ENCODE measurements at regions not wholly inside any gene's neighbourhood (a gene's known extent, or its start where the extent isn't known, plus 50 kb on each side); places are given as distances from the start of the nearest gene placed in this dataset.

DNA sequence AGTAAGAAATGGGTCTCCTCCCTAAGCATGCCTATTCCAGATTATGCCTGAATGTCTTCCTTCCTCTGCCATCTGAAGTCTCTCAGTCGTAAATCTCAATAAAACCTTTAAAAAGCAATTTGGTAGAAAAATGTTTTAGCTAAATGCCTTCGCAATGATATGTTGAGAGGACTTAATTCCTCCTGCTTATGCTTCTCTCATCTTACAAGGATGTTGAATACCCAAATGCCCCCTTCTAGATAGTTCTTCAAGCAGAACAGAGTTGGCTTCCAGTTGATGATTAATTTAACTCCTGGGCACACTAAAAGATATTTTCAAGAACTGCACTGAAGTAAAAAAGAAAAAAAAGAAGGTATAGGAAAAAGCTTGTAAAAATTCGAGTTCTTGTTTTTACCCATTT, 275.0 kb upstream of the SPTLC3 start (continued):
- TF ChIP-seq, protein P1, sequence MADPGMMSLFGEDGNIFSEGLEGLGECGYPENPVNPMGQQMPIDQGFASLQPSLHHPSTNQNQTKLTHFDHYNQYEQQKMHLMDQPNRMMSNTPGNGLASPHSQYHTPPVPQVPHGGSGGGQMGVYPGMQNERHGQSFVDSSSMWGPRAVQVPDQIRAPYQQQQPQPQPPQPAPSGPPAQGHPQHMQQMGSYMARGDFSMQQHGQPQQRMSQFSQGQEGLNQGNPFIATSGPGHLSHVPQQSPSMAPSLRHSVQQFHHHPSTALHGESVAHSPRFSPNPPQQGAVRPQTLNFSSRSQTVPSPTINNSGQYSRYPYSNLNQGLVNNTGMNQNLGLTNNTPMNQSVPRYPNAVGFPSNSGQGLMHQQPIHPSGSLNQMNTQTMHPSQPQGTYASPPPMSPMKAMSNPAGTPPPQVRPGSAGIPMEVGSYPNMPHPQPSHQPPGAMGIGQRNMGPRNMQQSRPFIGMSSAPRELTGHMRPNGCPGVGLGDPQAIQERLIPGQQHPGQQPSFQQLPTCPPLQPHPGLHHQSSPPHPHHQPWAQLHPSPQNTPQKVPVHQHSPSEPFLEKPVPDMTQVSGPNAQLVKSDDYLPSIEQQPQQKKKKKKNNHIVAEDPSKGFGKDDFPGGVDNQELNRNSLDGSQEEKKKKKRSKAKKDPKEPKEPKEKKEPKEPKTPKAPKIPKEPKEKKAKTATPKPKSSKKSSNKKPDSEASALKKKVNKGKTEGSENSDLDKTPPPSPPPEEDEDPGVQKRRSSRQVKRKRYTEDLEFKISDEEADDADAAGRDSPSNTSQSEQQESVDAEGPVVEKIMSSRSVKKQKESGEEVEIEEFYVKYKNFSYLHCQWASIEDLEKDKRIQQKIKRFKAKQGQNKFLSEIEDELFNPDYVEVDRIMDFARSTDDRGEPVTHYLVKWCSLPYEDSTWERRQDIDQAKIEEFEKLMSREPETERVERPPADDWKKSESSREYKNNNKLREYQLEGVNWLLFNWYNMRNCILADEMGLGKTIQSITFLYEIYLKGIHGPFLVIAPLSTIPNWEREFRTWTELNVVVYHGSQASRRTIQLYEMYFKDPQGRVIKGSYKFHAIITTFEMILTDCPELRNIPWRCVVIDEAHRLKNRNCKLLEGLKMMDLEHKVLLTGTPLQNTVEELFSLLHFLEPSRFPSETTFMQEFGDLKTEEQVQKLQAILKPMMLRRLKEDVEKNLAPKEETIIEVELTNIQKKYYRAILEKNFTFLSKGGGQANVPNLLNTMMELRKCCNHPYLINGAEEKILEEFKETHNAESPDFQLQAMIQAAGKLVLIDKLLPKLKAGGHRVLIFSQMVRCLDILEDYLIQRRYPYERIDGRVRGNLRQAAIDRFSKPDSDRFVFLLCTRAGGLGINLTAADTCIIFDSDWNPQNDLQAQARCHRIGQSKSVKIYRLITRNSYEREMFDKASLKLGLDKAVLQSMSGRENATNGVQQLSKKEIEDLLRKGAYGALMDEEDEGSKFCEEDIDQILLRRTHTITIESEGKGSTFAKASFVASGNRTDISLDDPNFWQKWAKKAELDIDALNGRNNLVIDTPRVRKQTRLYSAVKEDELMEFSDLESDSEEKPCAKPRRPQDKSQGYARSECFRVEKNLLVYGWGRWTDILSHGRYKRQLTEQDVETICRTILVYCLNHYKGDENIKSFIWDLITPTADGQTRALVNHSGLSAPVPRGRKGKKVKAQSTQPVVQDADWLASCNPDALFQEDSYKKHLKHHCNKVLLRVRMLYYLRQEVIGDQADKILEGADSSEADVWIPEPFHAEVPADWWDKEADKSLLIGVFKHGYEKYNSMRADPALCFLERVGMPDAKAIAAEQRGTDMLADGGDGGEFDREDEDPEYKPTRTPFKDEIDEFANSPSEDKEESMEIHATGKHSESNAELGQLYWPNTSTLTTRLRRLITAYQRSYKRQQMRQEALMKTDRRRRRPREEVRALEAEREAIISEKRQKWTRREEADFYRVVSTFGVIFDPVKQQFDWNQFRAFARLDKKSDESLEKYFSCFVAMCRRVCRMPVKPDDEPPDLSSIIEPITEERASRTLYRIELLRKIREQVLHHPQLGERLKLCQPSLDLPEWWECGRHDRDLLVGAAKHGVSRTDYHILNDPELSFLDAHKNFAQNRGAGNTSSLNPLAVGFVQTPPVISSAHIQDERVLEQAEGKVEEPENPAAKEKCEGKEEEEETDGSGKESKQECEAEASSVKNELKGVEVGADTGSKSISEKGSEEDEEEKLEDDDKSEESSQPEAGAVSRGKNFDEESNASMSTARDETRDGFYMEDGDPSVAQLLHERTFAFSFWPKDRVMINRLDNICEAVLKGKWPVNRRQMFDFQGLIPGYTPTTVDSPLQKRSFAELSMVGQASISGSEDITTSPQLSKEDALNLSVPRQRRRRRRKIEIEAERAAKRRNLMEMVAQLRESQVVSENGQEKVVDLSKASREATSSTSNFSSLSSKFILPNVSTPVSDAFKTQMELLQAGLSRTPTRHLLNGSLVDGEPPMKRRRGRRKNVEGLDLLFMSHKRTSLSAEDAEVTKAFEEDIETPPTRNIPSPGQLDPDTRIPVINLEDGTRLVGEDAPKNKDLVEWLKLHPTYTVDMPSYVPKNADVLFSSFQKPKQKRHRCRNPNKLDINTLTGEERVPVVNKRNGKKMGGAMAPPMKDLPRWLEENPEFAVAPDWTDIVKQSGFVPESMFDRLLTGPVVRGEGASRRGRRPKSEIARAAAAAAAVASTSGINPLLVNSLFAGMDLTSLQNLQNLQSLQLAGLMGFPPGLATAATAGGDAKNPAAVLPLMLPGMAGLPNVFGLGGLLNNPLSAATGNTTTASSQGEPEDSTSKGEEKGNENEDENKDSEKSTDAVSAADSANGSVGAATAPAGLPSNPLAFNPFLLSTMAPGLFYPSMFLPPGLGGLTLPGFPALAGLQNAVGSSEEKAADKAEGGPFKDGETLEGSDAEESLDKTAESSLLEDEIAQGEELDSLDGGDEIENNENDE (IDR thresholded peaks at IDR 0.05; ENCODE audit: low read depth, low read length) = no peak
- TF ChIP-seq, protein P2, sequence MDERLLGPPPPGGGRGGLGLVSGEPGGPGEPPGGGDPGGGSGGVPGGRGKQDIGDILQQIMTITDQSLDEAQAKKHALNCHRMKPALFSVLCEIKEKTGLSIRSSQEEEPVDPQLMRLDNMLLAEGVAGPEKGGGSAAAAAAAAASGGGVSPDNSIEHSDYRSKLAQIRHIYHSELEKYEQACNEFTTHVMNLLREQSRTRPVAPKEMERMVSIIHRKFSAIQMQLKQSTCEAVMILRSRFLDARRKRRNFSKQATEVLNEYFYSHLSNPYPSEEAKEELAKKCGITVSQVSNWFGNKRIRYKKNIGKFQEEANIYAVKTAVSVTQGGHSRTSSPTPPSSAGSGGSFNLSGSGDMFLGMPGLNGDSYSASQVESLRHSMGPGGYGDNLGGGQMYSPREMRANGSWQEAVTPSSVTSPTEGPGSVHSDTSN (CRISPR knock-in tag; IDR thresholded peaks at IDR 0.05; ENCODE audit: low read depth) = no peak
- TF ChIP-seq, protein P2 (tag; conservative IDR thresholded peaks at IDR 0.05; ENCODE audit: low read depth) = no peak
- no peak for TF ChIP-seq NBN (IDR thresholded peaks at IDR 0.05; ENCODE audit: low read depth)
